ENCODE measurements at regions not wholly inside any gene's neighbourhood (a gene's known extent, or its start where the extent isn't known, plus 50 kb on each side); places are given as distances from the start of the nearest gene placed in this dataset.

DNA sequence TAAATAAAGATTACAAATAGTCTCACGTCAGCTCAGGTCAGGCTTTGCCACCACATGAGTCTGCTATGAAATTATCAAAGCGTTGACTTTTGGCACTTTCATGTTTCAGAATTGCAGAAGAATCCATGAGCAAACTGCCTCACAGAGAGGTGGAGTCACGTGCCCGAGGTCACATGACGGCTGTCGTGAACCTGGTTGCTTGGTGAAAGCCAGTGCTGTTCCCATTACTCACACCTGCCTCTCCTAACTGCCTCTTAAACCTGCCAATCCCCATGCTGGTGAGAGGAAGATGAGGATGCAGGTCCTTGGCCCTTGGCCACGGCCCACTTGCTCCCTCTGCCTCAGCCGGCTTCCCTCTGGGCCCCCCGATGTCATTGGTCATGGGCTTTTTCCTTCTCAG lies 272.7 kb downstream of the BCL11B start:
- no peak overlapping the region for H3K27ac ChIP-seq
- TF ChIP-seq ZFX (IDR thresholded peaks at IDR 0.05; ENCODE audit: borderline replicate concordance), result no peak
- TF ChIP-seq, protein P1, sequence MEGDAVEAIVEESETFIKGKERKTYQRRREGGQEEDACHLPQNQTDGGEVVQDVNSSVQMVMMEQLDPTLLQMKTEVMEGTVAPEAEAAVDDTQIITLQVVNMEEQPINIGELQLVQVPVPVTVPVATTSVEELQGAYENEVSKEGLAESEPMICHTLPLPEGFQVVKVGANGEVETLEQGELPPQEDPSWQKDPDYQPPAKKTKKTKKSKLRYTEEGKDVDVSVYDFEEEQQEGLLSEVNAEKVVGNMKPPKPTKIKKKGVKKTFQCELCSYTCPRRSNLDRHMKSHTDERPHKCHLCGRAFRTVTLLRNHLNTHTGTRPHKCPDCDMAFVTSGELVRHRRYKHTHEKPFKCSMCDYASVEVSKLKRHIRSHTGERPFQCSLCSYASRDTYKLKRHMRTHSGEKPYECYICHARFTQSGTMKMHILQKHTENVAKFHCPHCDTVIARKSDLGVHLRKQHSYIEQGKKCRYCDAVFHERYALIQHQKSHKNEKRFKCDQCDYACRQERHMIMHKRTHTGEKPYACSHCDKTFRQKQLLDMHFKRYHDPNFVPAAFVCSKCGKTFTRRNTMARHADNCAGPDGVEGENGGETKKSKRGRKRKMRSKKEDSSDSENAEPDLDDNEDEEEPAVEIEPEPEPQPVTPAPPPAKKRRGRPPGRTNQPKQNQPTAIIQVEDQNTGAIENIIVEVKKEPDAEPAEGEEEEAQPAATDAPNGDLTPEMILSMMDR (IDR thresholded peaks at IDR 0.05), result no peak

DNA sequence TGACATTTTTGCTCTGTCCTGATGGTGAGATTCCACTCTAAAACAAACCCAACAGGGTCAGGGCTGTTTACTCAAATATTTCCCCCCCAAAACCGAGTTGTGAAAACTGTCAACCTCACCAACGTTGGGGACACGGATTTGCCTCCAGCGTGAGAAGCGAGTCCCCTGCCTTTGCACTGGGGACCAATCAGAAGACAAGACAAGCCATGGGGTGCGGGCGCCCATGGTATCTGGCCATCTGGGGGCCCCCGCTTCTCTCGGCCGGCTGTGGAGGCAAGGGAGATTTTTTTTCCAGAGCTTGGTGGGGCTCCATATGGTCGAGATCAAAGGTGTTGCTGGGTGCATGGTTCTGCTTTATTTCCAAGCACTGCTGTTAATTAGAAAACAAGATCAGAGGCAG lies 272.1 kb downstream of the BCL11B start:
- H3K27ac ChIP-seq, result no peak overlapping the region
- no peak for TF ChIP-seq ZFX (IDR thresholded peaks at IDR 0.05; ENCODE audit: borderline replicate concordance)
- TF ChIP-seq, protein P1 (IDR thresholded peaks at IDR 0.05), result no peak

GRCh38 chr14:99001241-99001640 lies 270.8 kb downstream of the BCL11B start:
- no peak overlapping the region for H3K27ac ChIP-seq
- TF ChIP-seq ZFX (IDR thresholded peaks at IDR 0.05; ENCODE audit: borderline replicate concordance), result no peak
- TF ChIP-seq, protein P1 (IDR thresholded peaks at IDR 0.05), result no peak

GRCh38 chr14:99003646-99004045 lies 268.4 kb downstream of the BCL11B start:
- H3K27ac ChIP-seq, result no peak overlapping the region
- no peak for TF ChIP-seq ZFX (IDR thresholded peaks at IDR 0.05; ENCODE audit: borderline replicate concordance)
- TF ChIP-seq, protein P1 (IDR thresholded peaks at IDR 0.05), result no peak

DNA sequence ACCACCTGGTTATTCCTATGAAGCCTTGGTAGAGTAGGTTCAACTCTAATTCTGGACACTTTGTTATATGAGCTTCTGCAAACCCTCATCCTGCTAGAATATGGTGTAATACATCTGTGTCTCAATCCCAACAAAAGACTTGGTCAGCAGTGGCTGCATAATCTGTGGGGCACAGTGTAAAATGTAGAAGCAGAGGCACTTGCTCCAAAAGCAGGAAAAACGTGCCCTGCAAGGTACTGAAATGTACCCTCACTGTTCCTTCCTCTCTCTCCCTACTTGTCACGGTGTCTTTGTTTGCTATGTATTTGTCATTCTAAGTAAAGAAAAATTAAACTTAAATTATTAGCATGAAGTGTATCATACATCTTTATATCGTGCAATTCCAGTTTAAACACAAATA lies 267.9 kb downstream of the BCL11B start:
- H3K27ac ChIP-seq, result no peak overlapping the region
- TF ChIP-seq ZFX (IDR thresholded peaks at IDR 0.05; ENCODE audit: borderline replicate concordance), result no peak
- TF ChIP-seq, protein P1 (IDR thresholded peaks at IDR 0.05), result no peak

DNA sequence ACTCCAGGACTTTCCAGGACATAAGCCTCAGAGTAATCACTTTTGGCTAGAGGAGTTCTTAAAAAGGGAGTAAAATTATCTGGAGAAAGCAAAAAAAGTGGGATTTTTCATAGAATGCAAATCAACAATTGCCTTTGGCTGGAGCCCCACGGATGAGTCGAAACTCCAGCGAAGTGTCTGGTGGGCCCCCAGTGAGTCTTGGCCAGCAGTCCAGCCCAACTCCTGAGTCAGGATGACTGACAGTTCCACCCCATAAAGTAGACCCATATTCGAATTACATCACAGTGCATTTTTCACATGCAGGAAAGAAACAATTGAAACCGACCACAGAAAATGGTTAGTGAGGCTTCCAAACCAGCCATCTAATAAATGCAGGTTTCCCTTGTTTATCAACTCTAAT lies 265.7 kb downstream of the BCL11B start:
- no peak for TF ChIP-seq ZFX (IDR thresholded peaks at IDR 0.05; ENCODE audit: borderline replicate concordance)
- TF ChIP-seq, protein P1 (IDR thresholded peaks at IDR 0.05), result no peak
- H3K27ac ChIP-seq, result no peak overlapping the region

GRCh38 chr14:99007795-99008194 lies 264.2 kb downstream of the BCL11B start:
- H3K27ac ChIP-seq, result no peak overlapping the region
- no peak for TF ChIP-seq ZFX (IDR thresholded peaks at IDR 0.05; ENCODE audit: borderline replicate concordance)
- TF ChIP-seq, protein P1 (IDR thresholded peaks at IDR 0.05), result no peak
